Esophagus squamous epithelium (tissue), 4 donors: ENCODE measurements at regions not wholly inside any gene's neighbourhood (a gene's known extent, or its start where the extent isn't known, plus 50 kb on each side); places are given as distances from the start of the nearest gene placed in this dataset.

Experiments
- POLR2A ChIP-seq, 4 donors: fragments of 450-650 bp; IDR thresholded peaks; one replicate each; pipeline ENCODE4 v1.6.1; 2017; ENCODE audit warnings: antibody characterized with exemption in 4 of 4, mild to moderate bottlenecking in 4 of 4, moderate library complexity in 3 of 4
- TF ChIP-seq, protein P1 (sequence below), 6 experiments: fragments of 450-650 bp in 4 of 6; fragments of 200-600 bp in 2 of 6; sonication (generic) in 2 of 6; IDR thresholded peaks; one replicate each; pipeline ENCODE4 v1.5.1; 2016 to 2019; ENCODE audit warnings: antibody characterized with exemption in 6 of 6, mild to moderate bottlenecking in 4 of 6, moderate library complexity in 4 of 6

GRCh38 chr9:124185413-124185812 is 72.3 kb upstream of the NEK6 start:
- TF ChIP-seq, protein P1, sequence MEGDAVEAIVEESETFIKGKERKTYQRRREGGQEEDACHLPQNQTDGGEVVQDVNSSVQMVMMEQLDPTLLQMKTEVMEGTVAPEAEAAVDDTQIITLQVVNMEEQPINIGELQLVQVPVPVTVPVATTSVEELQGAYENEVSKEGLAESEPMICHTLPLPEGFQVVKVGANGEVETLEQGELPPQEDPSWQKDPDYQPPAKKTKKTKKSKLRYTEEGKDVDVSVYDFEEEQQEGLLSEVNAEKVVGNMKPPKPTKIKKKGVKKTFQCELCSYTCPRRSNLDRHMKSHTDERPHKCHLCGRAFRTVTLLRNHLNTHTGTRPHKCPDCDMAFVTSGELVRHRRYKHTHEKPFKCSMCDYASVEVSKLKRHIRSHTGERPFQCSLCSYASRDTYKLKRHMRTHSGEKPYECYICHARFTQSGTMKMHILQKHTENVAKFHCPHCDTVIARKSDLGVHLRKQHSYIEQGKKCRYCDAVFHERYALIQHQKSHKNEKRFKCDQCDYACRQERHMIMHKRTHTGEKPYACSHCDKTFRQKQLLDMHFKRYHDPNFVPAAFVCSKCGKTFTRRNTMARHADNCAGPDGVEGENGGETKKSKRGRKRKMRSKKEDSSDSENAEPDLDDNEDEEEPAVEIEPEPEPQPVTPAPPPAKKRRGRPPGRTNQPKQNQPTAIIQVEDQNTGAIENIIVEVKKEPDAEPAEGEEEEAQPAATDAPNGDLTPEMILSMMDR (IDR thresholded peaks at IDR 0.05): no peak
- no peak for TF ChIP-seq POLR2A (IDR thresholded peaks at IDR 0.05)
